Neural progenitor cell (in vitro differentiated cells): ENCODE measurements at regions not wholly inside any gene's neighbourhood (a gene's known extent, or its start where the extent isn't known, plus 50 kb on each side); places are given as distances from the start of the nearest gene placed in this dataset.

Source experiments
- DNase-seq: peaks from one replicate; pipeline ENCODE4 v3.0.0-alpha.2; 2016; ENCODE audit warnings: low spot score
- H2AFZ ChIP-seq: fragments of 200-600 bp; sonication (generic); replicated peaks from 2 replicates; pipeline ENCODE4 v1.6.1; 2016; ENCODE audit warnings: antibody characterized with exemption
- H3F3A ChIP-seq: fragments of 200-600 bp; sonication (generic); 2 replicates; pipeline ENCODE4 v1.6.1; 2016; ENCODE audit warnings: antibody characterized with exemption, low read depth
- H3K27ac ChIP-seq: fragments of 200-600 bp; sonication (generic); 2 replicates; pipeline ENCODE4 v1.5.1; 2016; ENCODE audit warnings: mild to moderate bottlenecking
- H3K27me3 ChIP-seq: fragments of 200-600 bp; sonication (generic); 2 replicates; pipeline ENCODE4 v1.6.1; 2016; ENCODE audit warnings: mild to moderate bottlenecking, moderate library complexity
- H3K36me3 ChIP-seq: fragments of 200-600 bp; sonication (generic); 2 replicates; pipeline ENCODE4 v1.5.1; 2016
- H3K4me1 ChIP-seq: fragments of 200-600 bp; sonication (generic); 2 replicates; pipeline ENCODE4 v1.6.1; 2016; ENCODE audit warnings: mixed run types
- H3K4me2 ChIP-seq: fragments of 200-600 bp; sonication (generic); 2 replicates; pipeline ENCODE4 v1.6.1; 2016
- H3K4me3 ChIP-seq: fragments of 200-600 bp; sonication (generic); 2 replicates; pipeline ENCODE4 v1.5.1; 2016
- H3K79me2 ChIP-seq: fragments of 200-600 bp; sonication (generic); 2 replicates; pipeline ENCODE4 v1.6.1; 2016; ENCODE audit warnings: low read depth
- H3K9ac ChIP-seq: fragments of 200-600 bp; sonication (generic); 2 replicates; pipeline ENCODE4 v1.6.1; 2016
- H3K9me3 ChIP-seq: fragments of 200-600 bp; sonication (generic); 2 replicates; pipeline ENCODE4 v1.5.1; 2016; ENCODE audit warnings: low read depth
- H4K20me1 ChIP-seq: fragments of 200-600 bp; sonication (generic); 2 replicates; pipeline ENCODE4 v1.6.1; 2016; ENCODE audit warnings: low read depth
- H3K27ac Mint-ChIP-seq: 3 replicates; pipeline ENCODE4 v1.8.0; 2021; ENCODE audit warnings: mixed read lengths
- H3K27me3 Mint-ChIP-seq: 2 replicates; pipeline ENCODE4 v1.8.0; 2022; ENCODE audit warnings: low read depth, mild to moderate bottlenecking, inconsistent platforms, moderate library complexity, mixed read lengths; ENCODE audit not compliant: insufficient read depth
- H3K36me3 Mint-ChIP-seq: 3 replicates; pipeline ENCODE4 v1.8.0; 2021; ENCODE audit warnings: mixed read lengths
- H3K4me1 Mint-ChIP-seq: 3 replicates; pipeline ENCODE4 v1.8.0; 2021; ENCODE audit warnings: mixed read lengths
- H3K4me3 Mint-ChIP-seq: 3 replicates; pipeline ENCODE4 v1.8.0; 2021; ENCODE audit warnings: mild to moderate bottlenecking, moderate library complexity, mixed read lengths
- H3K9me3 Mint-ChIP-seq: 3 replicates; pipeline ENCODE4 v1.8.0; 2020; ENCODE audit warnings: mixed read lengths
- CTCF ChIP-seq: fragments of 200-600 bp; sonication (generic); IDR thresholded peaks from 2 replicates; pipeline ENCODE4 v1.5.1; 2017; ENCODE audit warnings: antibody characterized with exemption, mild to moderate bottlenecking
- EZH2 ChIP-seq: fragments of 200-600 bp; sonication (generic); IDR thresholded peaks from 2 replicates; pipeline ENCODE4 v1.6.1; 2017; ENCODE audit warnings: antibody characterized with exemption, mild to moderate bottlenecking, moderate library complexity
- EZH2phosphoT487 ChIP-seq: fragments of 200-600 bp; sonication (generic); IDR thresholded peaks from 2 replicates; pipeline ENCODE4 v1.6.1; 2017; ENCODE audit warnings: antibody characterized with exemption

DNA sequence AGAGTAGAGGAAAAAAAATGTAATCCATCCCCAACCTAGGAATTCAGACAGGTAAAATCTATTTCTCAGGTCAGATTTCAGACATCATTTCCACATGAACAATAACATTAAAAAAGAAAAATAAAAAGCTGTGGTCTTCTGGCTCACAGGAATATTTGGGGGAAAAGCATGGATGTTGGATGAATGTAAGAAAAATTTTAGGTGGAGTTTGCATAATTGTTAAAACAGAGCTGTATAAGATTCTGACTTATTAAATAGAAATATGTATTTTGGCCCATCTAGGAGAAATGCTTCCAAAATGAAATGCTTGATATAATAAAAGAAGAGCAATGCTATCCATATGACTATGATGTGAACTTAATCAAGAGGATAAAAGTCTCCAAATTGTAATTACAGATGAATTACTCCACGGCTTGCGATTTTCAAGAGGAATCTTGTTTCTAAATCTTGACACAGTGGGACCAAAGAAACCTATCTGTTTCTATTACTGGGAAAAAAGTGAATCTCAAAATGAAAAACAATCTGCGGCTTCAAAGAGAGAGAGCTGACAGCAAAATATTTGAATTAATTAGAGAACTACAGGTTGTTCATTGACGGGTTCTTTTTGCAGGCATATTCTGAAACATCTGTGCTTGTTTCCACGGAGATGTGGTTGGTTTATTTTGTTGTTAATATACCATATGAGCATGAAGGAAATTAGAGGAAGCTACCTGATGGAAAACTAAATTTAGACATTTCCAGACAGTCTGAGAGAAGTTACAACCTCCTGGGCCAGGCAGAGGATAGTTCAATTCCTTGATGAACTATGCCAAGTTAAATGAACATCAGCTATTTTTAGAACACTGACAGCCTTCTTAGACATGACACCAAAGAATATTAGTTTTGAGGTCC, 468.7 kb downstream of the PID1 start:
- no peaks in the 10 kb centered on the region for H3F3A ChIP-seq
- TF ChIP-seq CTCF (no peak), EZH2phosphoT487 (no peak), EZH2 (no peak)
- H3K27ac Mint-ChIP-seq = no peak overlapping the region
- H2AFZ ChIP-seq = no peak overlapping the region
- H3K79me2 ChIP-seq = no peaks in the 10 kb centered on the region
- H3K4me1 Mint-ChIP-seq = no peaks in the 10 kb centered on the region
- H3K4me3 Mint-ChIP-seq = no peak overlapping the region
- H3K9me3 Mint-ChIP-seq = no peaks in the 10 kb centered on the region
- no peak overlapping the region for H3K4me3 ChIP-seq
- no peaks in the 10 kb centered on the region for H3K9me3 ChIP-seq
- no peak for DNase-seq
- no peak overlapping the region for H3K9ac ChIP-seq
- H4K20me1 ChIP-seq = no peaks in the 10 kb centered on the region
- H3K36me3 Mint-ChIP-seq = no peaks in the 10 kb centered on the region
- no peaks in the 10 kb centered on the region for H3K36me3 ChIP-seq
- no peak overlapping the region for H3K4me2 ChIP-seq
- no peaks in the 10 kb centered on the region for H3K4me1 ChIP-seq
- H3K27me3 Mint-ChIP-seq = no peaks in the 10 kb centered on the region
- no peaks in the 10 kb centered on the region for H3K27me3 ChIP-seq
- H3K27ac ChIP-seq = no peak overlapping the region

GRCh38 chr2:228801451-228801850, 469.6 kb downstream of the PID1 start:
- no peak overlapping the region for H3K4me3 ChIP-seq
- H3K4me1 ChIP-seq = no peaks in the 10 kb centered on the region
- H3K9ac ChIP-seq = no peak overlapping the region
- H3K36me3 Mint-ChIP-seq = no peaks in the 10 kb centered on the region
- H3K4me1 Mint-ChIP-seq = no peaks in the 10 kb centered on the region
- H3K27me3 Mint-ChIP-seq = peaks cover under 1% of the 10 kb centered on the region
- H3K36me3 ChIP-seq = no peaks in the 10 kb centered on the region
- H3K27me3 ChIP-seq = no peaks in the 10 kb centered on the region
- no peaks in the 10 kb centered on the region for H4K20me1 ChIP-seq
- TF ChIP-seq EZH2phosphoT487 = no peak
- TF ChIP-seq EZH2 = no peak
- TF ChIP-seq CTCF = no peak
- no peak overlapping the region for H3K4me3 Mint-ChIP-seq
- DNase-seq = no peak
- no peak overlapping the region for H3K27ac Mint-ChIP-seq
- no peak overlapping the region for H3K4me2 ChIP-seq
- H2AFZ ChIP-seq = no peak overlapping the region
- no peaks in the 10 kb centered on the region for H3K9me3 Mint-ChIP-seq
- H3F3A ChIP-seq = no peaks in the 10 kb centered on the region
- H3K9me3 ChIP-seq = no peaks in the 10 kb centered on the region
- no peaks in the 10 kb centered on the region for H3K79me2 ChIP-seq
- H3K27ac ChIP-seq = no peak overlapping the region

GRCh38 chr2:228799208-228799588, 471.9 kb downstream of the PID1 start:
- no peak for TF ChIP-seq CTCF
- no peak for TF ChIP-seq EZH2phosphoT487
- TF ChIP-seq EZH2 = no peak
- H3K36me3 Mint-ChIP-seq = no peaks in the 10 kb centered on the region
- DNase-seq = no peak
- H3K27ac ChIP-seq = no peak overlapping the region
- no peak overlapping the region for H2AFZ ChIP-seq
- H3K4me1 ChIP-seq = no peaks in the 10 kb centered on the region
- H3K27me3 Mint-ChIP-seq = peaks cover 3% of the 10 kb centered on the region
- H3K4me1 Mint-ChIP-seq = no peaks in the 10 kb centered on the region
- H3K4me2 ChIP-seq = no peak overlapping the region
- H3K36me3 ChIP-seq = no peaks in the 10 kb centered on the region
- no peaks in the 10 kb centered on the region for H3K27me3 ChIP-seq
- no peak overlapping the region for H3K4me3 ChIP-seq
- no peak overlapping the region for H3K27ac Mint-ChIP-seq
- no peak overlapping the region for H3K9ac ChIP-seq
- no peaks in the 10 kb centered on the region for H3F3A ChIP-seq
- no peaks in the 10 kb centered on the region for H4K20me1 ChIP-seq
- H3K4me3 Mint-ChIP-seq = no peak overlapping the region
- H3K9me3 Mint-ChIP-seq = no peaks in the 10 kb centered on the region
- H3K79me2 ChIP-seq = no peaks in the 10 kb centered on the region
- H3K9me3 ChIP-seq = no peaks in the 10 kb centered on the region
